ENCODE measurements at regions not wholly inside any gene's neighbourhood (a gene's known extent, or its start where the extent isn't known, plus 50 kb on each side); places are given as distances from the start of the nearest gene placed in this dataset.

DNA sequence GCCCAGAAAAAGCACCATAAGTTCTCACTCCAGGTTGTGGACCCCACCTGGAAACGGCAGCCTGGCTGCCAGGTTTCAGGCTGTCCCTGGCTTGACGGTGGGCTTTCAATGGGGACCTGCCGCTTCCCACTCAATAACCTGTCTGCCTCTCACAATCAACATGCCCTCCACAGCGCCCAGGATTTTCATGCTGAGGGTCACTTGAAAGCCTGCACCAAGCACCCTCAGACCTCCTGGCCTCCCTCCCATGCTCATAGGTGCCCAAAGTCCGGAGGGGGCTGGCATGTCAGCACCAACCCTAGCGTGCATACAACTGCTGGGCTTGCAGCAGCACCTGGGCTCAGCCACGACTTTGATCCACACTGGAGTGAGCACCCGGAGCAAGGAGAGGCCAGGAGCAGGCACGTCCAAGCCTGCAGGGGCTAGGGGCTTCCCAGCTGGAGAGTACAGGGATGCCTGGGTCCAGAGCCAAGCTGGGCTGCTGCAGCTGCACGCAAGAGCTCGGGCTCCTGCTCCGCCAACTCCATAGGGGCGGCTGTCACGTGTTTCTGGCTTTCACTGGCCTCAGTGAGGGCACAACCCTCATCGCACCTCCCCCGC lies 1214.3 kb upstream of the RAG2 start:
- TF ChIP-seq, protein P1, sequence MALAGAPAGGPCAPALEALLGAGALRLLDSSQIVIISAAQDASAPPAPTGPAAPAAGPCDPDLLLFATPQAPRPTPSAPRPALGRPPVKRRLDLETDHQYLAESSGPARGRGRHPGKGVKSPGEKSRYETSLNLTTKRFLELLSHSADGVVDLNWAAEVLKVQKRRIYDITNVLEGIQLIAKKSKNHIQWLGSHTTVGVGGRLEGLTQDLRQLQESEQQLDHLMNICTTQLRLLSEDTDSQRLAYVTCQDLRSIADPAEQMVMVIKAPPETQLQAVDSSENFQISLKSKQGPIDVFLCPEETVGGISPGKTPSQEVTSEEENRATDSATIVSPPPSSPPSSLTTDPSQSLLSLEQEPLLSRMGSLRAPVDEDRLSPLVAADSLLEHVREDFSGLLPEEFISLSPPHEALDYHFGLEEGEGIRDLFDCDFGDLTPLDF (CRISPR knock-in tag; IDR thresholded peaks at IDR 0.05) = no peak
- TF ChIP-seq NR2C2 (CRISPR knock-in tag; IDR thresholded peaks at IDR 0.05; ENCODE audit: borderline replicate concordance) (no peak), TBL1XR1 (IDR thresholded peaks at IDR 0.05; ENCODE audit: borderline replicate concordance, low read length, partially characterized antibody) (no peak), POLR2AphosphoS5 (IDR thresholded peaks at IDR 0.05; ENCODE audit: low read depth, low read length) (no peak), SALL2 (CRISPR knock-in tag; IDR thresholded peaks at IDR 0.05) (no peak), SRF (IDR thresholded peaks at IDR 0.05; ENCODE audit: low read depth, low read length) (no peak), FOXA1 (IDR thresholded peaks at IDR 0.05) (no peak), FOXA1 (CRISPR knock-in tag; IDR thresholded peaks at IDR 0.05) (no peak)
- TF ChIP-seq, protein P2, sequence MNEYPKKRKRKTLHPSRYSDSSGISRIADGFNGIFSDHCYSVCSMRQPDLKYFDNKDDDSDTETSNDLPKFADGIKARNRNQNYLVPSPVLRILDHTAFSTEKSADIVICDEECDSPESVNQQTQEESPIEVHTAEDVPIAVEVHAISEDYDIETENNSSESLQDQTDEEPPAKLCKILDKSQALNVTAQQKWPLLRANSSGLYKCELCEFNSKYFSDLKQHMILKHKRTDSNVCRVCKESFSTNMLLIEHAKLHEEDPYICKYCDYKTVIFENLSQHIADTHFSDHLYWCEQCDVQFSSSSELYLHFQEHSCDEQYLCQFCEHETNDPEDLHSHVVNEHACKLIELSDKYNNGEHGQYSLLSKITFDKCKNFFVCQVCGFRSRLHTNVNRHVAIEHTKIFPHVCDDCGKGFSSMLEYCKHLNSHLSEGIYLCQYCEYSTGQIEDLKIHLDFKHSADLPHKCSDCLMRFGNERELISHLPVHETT (CRISPR knock-in tag; conservative IDR thresholded peaks at IDR 0.05) = no peak
- TF ChIP-seq, protein P3, sequence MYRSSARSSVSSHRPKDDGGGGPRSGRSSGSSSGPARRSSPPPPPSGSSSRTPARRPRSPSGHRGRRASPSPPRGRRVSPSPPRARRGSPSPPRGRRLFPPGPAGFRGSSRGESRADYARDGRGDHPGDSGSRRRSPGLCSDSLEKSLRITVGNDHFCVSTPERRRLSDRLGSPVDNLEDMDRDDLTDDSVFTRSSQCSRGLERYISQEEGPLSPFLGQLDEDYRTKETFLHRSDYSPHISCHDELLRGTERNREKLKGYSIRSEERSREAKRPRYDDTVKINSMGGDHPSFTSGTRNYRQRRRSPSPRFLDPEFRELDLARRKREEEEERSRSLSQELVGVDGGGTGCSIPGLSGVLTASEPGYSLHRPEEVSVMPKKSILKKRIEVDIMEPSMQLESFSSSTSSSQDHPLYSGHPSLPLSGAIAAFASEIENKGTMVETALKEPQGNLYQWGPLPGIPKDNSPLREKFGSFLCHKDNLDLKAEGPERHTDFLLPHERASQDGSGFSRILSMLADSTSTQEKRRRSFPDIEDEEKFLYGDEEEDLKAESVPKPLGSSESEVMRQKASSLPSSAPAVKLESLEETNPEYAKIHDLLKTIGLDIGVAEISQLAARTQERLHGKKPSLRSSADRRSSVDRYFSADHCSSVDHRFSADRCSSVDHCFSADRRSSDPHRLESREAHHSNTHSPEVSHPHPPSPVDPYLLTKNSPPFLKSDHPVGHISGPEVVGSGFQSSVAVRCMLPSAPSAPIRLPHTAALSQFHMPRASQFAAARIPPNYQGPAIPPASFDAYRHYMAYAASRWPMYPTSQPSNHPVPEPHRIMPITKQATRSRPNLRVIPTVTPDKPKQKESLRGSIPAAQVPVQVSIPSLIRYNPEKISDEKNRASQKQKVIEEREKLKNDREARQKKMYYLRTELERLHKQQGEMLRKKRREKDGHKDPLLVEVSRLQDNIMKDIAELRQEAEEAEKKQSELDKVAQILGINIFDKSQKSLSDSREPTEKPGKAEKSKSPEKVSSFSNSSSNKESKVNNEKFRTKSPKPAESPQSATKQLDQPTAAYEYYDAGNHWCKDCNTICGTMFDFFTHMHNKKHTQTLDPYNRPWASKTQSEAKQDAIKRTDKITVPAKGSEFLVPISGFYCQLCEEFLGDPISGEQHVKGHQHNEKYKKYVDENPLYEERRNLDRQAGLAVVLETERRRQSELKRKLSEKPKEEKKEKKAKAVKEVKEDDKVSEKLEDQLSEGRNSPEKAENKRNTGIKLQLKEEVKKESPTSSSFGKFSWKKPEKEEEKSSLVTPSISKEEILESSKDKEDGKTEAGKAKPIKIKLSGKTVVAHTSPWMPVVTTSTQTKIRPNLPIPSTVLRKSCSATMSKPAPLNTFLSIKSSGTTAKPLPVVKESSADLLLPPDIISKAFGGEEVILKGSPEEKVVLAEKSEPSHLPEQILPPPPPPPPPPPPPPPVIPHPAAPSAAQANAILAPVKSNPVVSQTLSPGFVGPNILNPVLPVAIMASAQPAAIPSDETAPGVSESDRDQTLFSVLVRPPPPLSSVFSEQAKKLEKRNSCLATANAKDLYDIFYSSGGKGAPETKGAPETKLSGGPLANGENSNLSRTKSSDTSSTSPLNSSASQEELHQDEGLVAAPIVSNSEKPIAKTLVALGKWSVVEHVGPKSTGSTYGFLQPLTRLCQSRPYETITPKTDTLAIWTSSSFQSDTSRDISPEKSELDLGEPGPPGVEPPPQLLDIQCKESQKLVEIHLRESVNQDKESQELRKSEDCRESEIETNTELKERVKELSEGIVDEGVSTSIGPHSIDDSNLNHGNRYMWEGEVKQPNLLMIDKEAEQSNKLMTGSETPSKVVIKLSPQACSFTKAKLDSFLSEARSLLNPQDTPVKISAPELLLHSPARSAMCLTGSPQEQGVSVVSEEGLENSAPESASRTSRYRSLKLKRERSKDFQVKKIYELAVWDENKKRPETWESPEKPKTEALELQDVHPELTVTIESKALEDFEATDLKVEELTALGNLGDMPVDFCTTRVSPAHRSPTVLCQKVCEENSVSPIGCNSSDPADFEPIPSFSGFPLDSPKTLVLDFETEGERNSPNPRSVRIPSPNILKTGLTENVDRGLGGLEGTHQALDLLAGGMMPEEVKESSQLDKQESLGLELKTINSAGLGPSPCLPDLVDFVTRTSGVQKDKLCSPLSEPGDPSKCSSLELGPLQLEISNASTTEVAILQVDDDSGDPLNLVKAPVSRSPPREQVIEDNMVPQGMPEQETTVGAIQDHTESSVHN (CRISPR knock-in tag; IDR thresholded peaks at IDR 0.05) = no peak
- TF ChIP-seq, protein P4, sequence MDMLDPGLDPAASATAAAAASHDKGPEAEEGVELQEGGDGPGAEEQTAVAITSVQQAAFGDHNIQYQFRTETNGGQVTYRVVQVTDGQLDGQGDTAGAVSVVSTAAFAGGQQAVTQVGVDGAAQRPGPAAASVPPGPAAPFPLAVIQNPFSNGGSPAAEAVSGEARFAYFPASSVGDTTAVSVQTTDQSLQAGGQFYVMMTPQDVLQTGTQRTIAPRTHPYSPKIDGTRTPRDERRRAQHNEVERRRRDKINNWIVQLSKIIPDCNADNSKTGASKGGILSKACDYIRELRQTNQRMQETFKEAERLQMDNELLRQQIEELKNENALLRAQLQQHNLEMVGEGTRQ (IDR thresholded peaks at IDR 0.05; ENCODE audit: low read depth, low read length) = no peak
- TF ChIP-seq, protein P4 (CRISPR knock-in tag; IDR thresholded peaks at IDR 0.05; ENCODE audit: borderline replicate concordance) = no peak

Data from HepG2 (cell line).